Tibial nerve (tissue), 4 donors: ENCODE measurements at regions not wholly inside any gene's neighbourhood (a gene's known extent, or its start where the extent isn't known, plus 50 kb on each side); places are given as distances from the start of the nearest gene placed in this dataset.

ENCODE experiments used
- DNase-seq, 2 donors: peaks; one replicate each; pipeline ENCODE4 v3.0.0-alpha.2; 2019; ENCODE audit warnings: low spot score in 2 of 2
- H3K27ac ChIP-seq, 4 donors: fragments of 200-600 bp; sonication (generic) in 3 of 4; one replicate each; pipeline ENCODE4 v1.5.1; 2017 to 2019; ENCODE audit warnings: mild to moderate bottlenecking in 1 of 4
- H3K27me3 ChIP-seq, 2 donors: fragments of 200-600 bp; sonication (generic) in 1 of 2; one replicate each; pipeline versions ENCODE4 v1.5.1 to v1.6.0; 2017 to 2019
- H3K36me3 ChIP-seq, 3 donors: fragments of 200-600 bp; sonication (generic); one replicate each; pipeline ENCODE4 v1.5.1; 2018 to 2019
- H3K4me1 ChIP-seq, 4 donors: fragments of 200-600 bp; sonication (generic) in 3 of 4; one replicate each; pipeline ENCODE4 v1.5.1; 2017 to 2019
- H3K4me3 ChIP-seq, 4 donors: fragments of 200-600 bp; sonication (generic) in 3 of 4; one replicate each; pipeline ENCODE4 v1.5.1; 2017 to 2019; ENCODE audit warnings: mild to moderate bottlenecking in 1 of 4, moderate library complexity in 1 of 4
- H3K9me3 ChIP-seq, 4 donors: fragments of 200-600 bp; sonication (generic) in 3 of 4; one replicate each; pipeline ENCODE4 v1.5.1; 2017 to 2019
- CTCF ChIP-seq, 5 experiments: fragments of 200-600 bp in 3 of 5; fragments of 450-650 bp in 2 of 5; sonication (generic) in 3 of 5; IDR thresholded peaks; one replicate each; pipeline ENCODE4 v1.5.1; 2016 to 2019; ENCODE audit warnings: antibody characterized with exemption in 5 of 5, mild to moderate bottlenecking in 3 of 5, moderate library complexity in 2 of 5
- EP300 ChIP-seq, 2 donors: sonication (generic); formaldehyde crosslinking; IDR thresholded peaks; one replicate each; pipeline ENCODE4 v1.6.1; 2017; ENCODE audit warnings: antibody characterized with exemption in 2 of 2, mild to moderate bottlenecking in 1 of 2
- POLR2A ChIP-seq, 2 donors: fragments of 450-650 bp; IDR thresholded peaks; one replicate each; pipeline ENCODE4 v1.6.1; 2017; ENCODE audit warnings: antibody characterized with exemption in 2 of 2, mild to moderate bottlenecking in 2 of 2, moderate library complexity in 2 of 2
- WGBS, 2 donors: methylation state at CpG; one replicate each; pipeline ENCODE4 v1.1.5; 2018; 5-methylcytosine and 5-hydroxymethylcytosine counted together

GRCh38 chr2:155151472-155151871, 453.0 kb downstream of the KCNJ3 start:
- H3K36me3 ChIP-seq, result no peaks in the 10 kb centered on the region
- DNase-seq, result no peak
- no peak overlapping the region for H3K27ac ChIP-seq
- H3K9me3 ChIP-seq, result no peaks in the 10 kb centered on the region
- H3K27me3 ChIP-seq, result no peaks in the 10 kb centered on the region
- no peak for TF ChIP-seq EP300 (IDR thresholded peaks at IDR 0.05)
- TF ChIP-seq POLR2A (IDR thresholded peaks at IDR 0.05), result no peak
- TF ChIP-seq CTCF (IDR thresholded peaks at IDR 0.05), result no peak
- no peaks in the 10 kb centered on the region for H3K4me1 ChIP-seq
- no peak overlapping the region for H3K4me3 ChIP-seq

- no peaks in the 10 kb centered on the region for H3K9me3 ChIP-seq
- H3K4me1 ChIP-seq, result no peaks in the 10 kb centered on the region
- H3K27ac ChIP-seq, result no peak overlapping the region
- H3K4me3 ChIP-seq, result no peak overlapping the region
- no peaks in the 10 kb centered on the region for H3K27me3 ChIP-seq
- H3K36me3 ChIP-seq, result no peaks in the 10 kb centered on the region
- TF ChIP-seq CTCF (IDR thresholded peaks at IDR 0.05) (no peak), POLR2A (IDR thresholded peaks at IDR 0.05) (no peak), EP300 (IDR thresholded peaks at IDR 0.05) (no peak)
- DNase-seq, result no peak
- 52 to 53% methylated on average over 3 of the region's 3 CpGs for WGBS, 2 donors
These were observed 447.3 kb downstream of the KCNJ3 start for GRCh38 chr2:155145758-155146229.

GRCh38 chr2:155141418-155141817, 442.9 kb downstream of the KCNJ3 start:
- no peaks in the 10 kb centered on the region for H3K27me3 ChIP-seq
- TF ChIP-seq EP300 (IDR thresholded peaks at IDR 0.05) (no peak), CTCF (IDR thresholded peaks at IDR 0.05) (no peak), POLR2A (IDR thresholded peaks at IDR 0.05) (no peak)
- H3K36me3 ChIP-seq, result no peaks in the 10 kb centered on the region
- WGBS, 2 donors, result 83 to 94% methylated on average over 3 of the region's 3 CpGs
- H3K9me3 ChIP-seq, result no peaks in the 10 kb centered on the region
- no peak overlapping the region for H3K27ac ChIP-seq
- no peak overlapping the region for H3K4me3 ChIP-seq
- no peaks in the 10 kb centered on the region for H3K4me1 ChIP-seq
- no peak for DNase-seq

GRCh38 chr2:155125585-155126230, 427.2 kb downstream of the KCNJ3 start:
- no peaks in the 10 kb centered on the region for H3K9me3 ChIP-seq
- no peaks in the 10 kb centered on the region for H3K4me1 ChIP-seq
- 85 to 87% methylated on average over 5 of the region's 5 CpGs for WGBS, 2 donors
- no peak for TF ChIP-seq EP300 (IDR thresholded peaks at IDR 0.05)
- H3K36me3 ChIP-seq, result no peaks in the 10 kb centered on the region
- no peak overlapping the region for H3K4me3 ChIP-seq
- no peaks in the 10 kb centered on the region for H3K27me3 ChIP-seq
- no peak for DNase-seq
- H3K27ac ChIP-seq, result no peak overlapping the region

GRCh38 chr2:155115846-155116245, 417.4 kb downstream of the KCNJ3 start:
- Histone ChIP-seq H3K27ac (no peak overlapping the region), H3K36me3 (no peaks in the 10 kb centered on the region), H3K27me3 (no peaks in the 10 kb centered on the region), H3K4me1 (no peaks in the 10 kb centered on the region), H3K9me3 (peaks cover 0 to 4% (median 0%) of the 10 kb centered on the region in 4 donors), H3K4me3 (no peak overlapping the region)
- 72 to 75% methylated on average over 1 of the region's 1 CpG for WGBS, 2 donors
- no peak for DNase-seq
- TF ChIP-seq POLR2A (IDR thresholded peaks at IDR 0.05), result no peak
- no peak for TF ChIP-seq CTCF (IDR thresholded peaks at IDR 0.05)
- no peak for TF ChIP-seq EP300 (IDR thresholded peaks at IDR 0.05)

GRCh38 chr2:155111070-155111469, 412.6 kb downstream of the KCNJ3 start:
- DNase-seq, result no peak
- Histone ChIP-seq H3K4me3 (no peak overlapping the region), H3K27ac (no peak overlapping the region), H3K9me3 (no peaks in the 10 kb centered on the region), H3K27me3 (no peaks in the 10 kb centered on the region), H3K4me1 (no peaks in the 10 kb centered on the region), H3K36me3 (no peaks in the 10 kb centered on the region)
- TF ChIP-seq EP300 (IDR thresholded peaks at IDR 0.05) (no peak), POLR2A (IDR thresholded peaks at IDR 0.05) (no peak), CTCF (IDR thresholded peaks at IDR 0.05) (no peak)
- 76 to 82% methylated on average over 1 of the region's 1 CpG for WGBS, 2 donors
